ENCODE measurements at regions not wholly inside any gene's neighbourhood (a gene's known extent, or its start where the extent isn't known, plus 50 kb on each side); places are given as distances from the start of the nearest gene placed in this dataset.

DNA sequence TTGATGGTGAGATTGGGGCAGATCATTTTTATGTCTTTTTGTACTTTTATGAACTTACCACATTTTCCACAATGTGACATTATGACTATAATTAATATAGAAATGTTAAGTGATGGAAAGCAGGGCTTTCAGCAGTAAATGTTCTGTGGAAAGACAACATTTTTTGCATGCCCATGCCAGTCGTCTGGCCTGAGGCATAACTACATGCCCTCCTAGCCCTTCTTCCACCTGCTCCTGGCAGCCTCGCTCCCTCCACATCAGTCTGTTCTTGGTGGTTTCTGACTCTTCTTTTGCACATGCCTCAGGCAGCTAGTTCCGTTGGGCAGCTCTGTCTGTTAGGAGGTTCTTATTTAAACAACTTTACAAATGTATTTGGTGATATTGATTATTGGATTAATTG, 182.0 kb upstream of the TWIST2 start:
- no peak overlapping the region for H3K4me3 ChIP-seq (ENCODE audit: low read depth, low read length)
- no peaks in the 10 kb centered on the region for H3K4me1 Mint-ChIP-seq
- no peak overlapping the region for H3K4me3 Mint-ChIP-seq
- no peak overlapping the region for H3K27ac ChIP-seq (ENCODE audit: insufficient read depth, low read length, poor library complexity, severe bottlenecking)
- H3K9me3 ChIP-seq (ENCODE audit: control insufficient read depth in 2 of 2, low read length in 2 of 2): peaks cover 0 to 10% of the 10 kb centered on the region in 2 experiments
- no peaks in the 10 kb centered on the region for H3K36me3 Mint-ChIP-seq
- peaks cover 5 to 17% (median 6%) of the 10 kb centered on the region in 7 donors for H3K9me3 Mint-ChIP-seq
- no peak for DNase-seq
- peaks cover 20% of the 10 kb centered on the region for H3K27me3 Mint-ChIP-seq
- H3K36me3 ChIP-seq (ENCODE audit: control insufficient read depth, insufficient read depth, low read length): no peaks in the 10 kb centered on the region
- no peak overlapping the region for H3K27ac Mint-ChIP-seq
- no peak for ATAC-seq (ENCODE audit: low read depth in 2 of 2)
- no peaks in the 10 kb centered on the region for H3K27me3 ChIP-seq (ENCODE audit: control insufficient read depth, insufficient read depth, low read length)
- no peaks in the 10 kb centered on the region for H3K4me1 ChIP-seq (ENCODE audit: control insufficient read depth, insufficient read depth, low read length, poor library complexity, severe bottlenecking)

- H3K9me3 ChIP-seq (ENCODE audit: control insufficient read depth in 2 of 2, low read length in 2 of 2): peaks cover 0 to 5% of the 10 kb centered on the region in 2 experiments
- H3K9me3 Mint-ChIP-seq: peaks cover 3 to 17% (median 6%) of the 10 kb centered on the region in 7 donors
Observed at GRCh38 chr2:238666543-238666942, 181.3 kb upstream of the TWIST2 start.

GRCh38 chr2:238667008-238667407, 180.9 kb upstream of the TWIST2 start:
- DNase-seq (no peak), ATAC-seq (ENCODE audit: low read depth in 2 of 2) (no peak)
- Mint-ChIP-seq H3K36me3 (no peaks in the 10 kb centered on the region), H3K27me3 (peaks cover 22% of the 10 kb centered on the region), H3K9me3 (peaks cover 3 to 17% (median 6%) of the 10 kb centered on the region in 7 donors), H3K27ac (no peak overlapping the region), H3K4me1 (no peaks in the 10 kb centered on the region), H3K4me3 (no peak overlapping the region)
- no peaks in the 10 kb centered on the region for H3K36me3 ChIP-seq (ENCODE audit: control insufficient read depth, insufficient read depth, low read length)
- no peak overlapping the region for H3K4me3 ChIP-seq (ENCODE audit: low read depth, low read length)
- no peak overlapping the region for H3K27ac ChIP-seq (ENCODE audit: insufficient read depth, low read length, poor library complexity, severe bottlenecking)
- H3K27me3 ChIP-seq (ENCODE audit: control insufficient read depth, insufficient read depth, low read length): no peaks in the 10 kb centered on the region
- no peaks in the 10 kb centered on the region for H3K4me1 ChIP-seq (ENCODE audit: control insufficient read depth, insufficient read depth, low read length, poor library complexity, severe bottlenecking)
- H3K9me3 ChIP-seq (ENCODE audit: control insufficient read depth in 2 of 2, low read length in 2 of 2): peaks cover 0 to 5% of the 10 kb centered on the region in 2 experiments

More at GRCh38 chr2:238666543-238666942, 181.3 kb upstream of the TWIST2 start:
- H3K4me1 Mint-ChIP-seq: no peaks in the 10 kb centered on the region
- DNase-seq (no peak), ATAC-seq (ENCODE audit: low read depth in 2 of 2) (no peak)
- Histone ChIP-seq H3K4me3 (ENCODE audit: low read depth, low read length) (no peak overlapping the region), H3K36me3 (ENCODE audit: control insufficient read depth, insufficient read depth, low read length) (no peaks in the 10 kb centered on the region), H3K27me3 (ENCODE audit: control insufficient read depth, insufficient read depth, low read length) (no peaks in the 10 kb centered on the region), H3K4me1 (ENCODE audit: control insufficient read depth, insufficient read depth, low read length, poor library complexity, severe bottlenecking) (no peaks in the 10 kb centered on the region), H3K27ac (ENCODE audit: insufficient read depth, low read length, poor library complexity, severe bottlenecking) (no peak overlapping the region)
- H3K36me3 Mint-ChIP-seq: no peaks in the 10 kb centered on the region
- H3K27ac Mint-ChIP-seq: no peak overlapping the region
- H3K4me3 Mint-ChIP-seq: no peak overlapping the region
- peaks cover 22% of the 10 kb centered on the region for H3K27me3 Mint-ChIP-seq

GRCh38 chr2:238667639-238668038, 180.2 kb upstream of the TWIST2 start:
- Histone ChIP-seq H3K9me3 (ENCODE audit: control insufficient read depth in 2 of 2, low read length in 2 of 2) (peaks cover 0 to 3% of the 10 kb centered on the region in 2 experiments), H3K4me3 (ENCODE audit: low read depth, low read length) (no peak overlapping the region), H3K27me3 (ENCODE audit: control insufficient read depth, insufficient read depth, low read length) (no peaks in the 10 kb centered on the region), H3K27ac (ENCODE audit: insufficient read depth, low read length, poor library complexity, severe bottlenecking) (no peak overlapping the region), H3K36me3 (ENCODE audit: control insufficient read depth, insufficient read depth, low read length) (no peaks in the 10 kb centered on the region), H3K4me1 (ENCODE audit: control insufficient read depth, insufficient read depth, low read length, poor library complexity, severe bottlenecking) (no peaks in the 10 kb centered on the region)
- DNase-seq (no peak), ATAC-seq (ENCODE audit: low read depth in 2 of 2) (no peak)
- Mint-ChIP-seq H3K4me1 (no peaks in the 10 kb centered on the region), H3K9me3 (peaks cover 3 to 21% (median 5%) of the 10 kb centered on the region in 7 donors), H3K27ac (no peak overlapping the region), H3K27me3 (peaks cover 28% of the 10 kb centered on the region), H3K4me3 (peak overlapping the region in 1 of 4 donors; percentile 58), H3K36me3 (no peaks in the 10 kb centered on the region)

DNA sequence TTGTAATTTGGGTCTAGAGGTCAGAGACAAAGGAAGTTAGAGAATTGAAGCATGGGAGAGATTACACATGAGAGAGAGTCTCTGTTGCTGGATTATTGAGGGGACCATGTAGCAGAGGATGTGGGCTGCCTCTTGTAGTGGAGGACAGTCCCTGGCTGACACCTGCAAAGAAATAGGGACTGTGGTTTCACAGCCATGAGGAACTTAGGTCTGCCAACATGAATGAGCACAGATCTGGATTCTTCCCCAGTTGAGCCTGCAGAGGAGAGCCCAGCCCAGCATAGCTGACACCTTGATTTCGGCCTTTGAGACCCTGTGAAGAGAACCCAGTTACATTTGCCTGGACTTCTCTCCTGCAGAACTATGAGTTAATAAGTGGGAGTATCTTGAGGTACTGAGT, 179.5 kb upstream of the TWIST2 start:
- no peak overlapping the region for H3K27ac ChIP-seq (ENCODE audit: insufficient read depth, low read length, poor library complexity, severe bottlenecking)
- H3K4me1 Mint-ChIP-seq: no peaks in the 10 kb centered on the region
- H3K27ac Mint-ChIP-seq: no peak overlapping the region
- H3K9me3 ChIP-seq (ENCODE audit: control insufficient read depth in 2 of 2, low read length in 2 of 2): peaks cover 0 to 3% of the 10 kb centered on the region in 2 experiments
- H3K36me3 Mint-ChIP-seq: no peaks in the 10 kb centered on the region
- ATAC-seq (ENCODE audit: low read depth in 2 of 2) (no peak), DNase-seq (no peak)
- no peaks in the 10 kb centered on the region for H3K4me1 ChIP-seq (ENCODE audit: control insufficient read depth, insufficient read depth, low read length, poor library complexity, severe bottlenecking)
- no peak overlapping the region for H3K4me3 Mint-ChIP-seq
- H3K27me3 Mint-ChIP-seq: peaks cover 29% of the 10 kb centered on the region
- no peaks in the 10 kb centered on the region for H3K36me3 ChIP-seq (ENCODE audit: control insufficient read depth, insufficient read depth, low read length)
- peaks cover 1 to 16% (median 4%) of the 10 kb centered on the region in 7 donors for H3K9me3 Mint-ChIP-seq
- H3K27me3 ChIP-seq (ENCODE audit: control insufficient read depth, insufficient read depth, low read length): no peaks in the 10 kb centered on the region
- no peak overlapping the region for H3K4me3 ChIP-seq (ENCODE audit: low read depth, low read length)

- peaks cover 24% of the 10 kb centered on the region for H3K27me3 Mint-ChIP-seq
Observed at GRCh38 chr2:238669046-238669445, 178.8 kb upstream of the TWIST2 start.

DNA sequence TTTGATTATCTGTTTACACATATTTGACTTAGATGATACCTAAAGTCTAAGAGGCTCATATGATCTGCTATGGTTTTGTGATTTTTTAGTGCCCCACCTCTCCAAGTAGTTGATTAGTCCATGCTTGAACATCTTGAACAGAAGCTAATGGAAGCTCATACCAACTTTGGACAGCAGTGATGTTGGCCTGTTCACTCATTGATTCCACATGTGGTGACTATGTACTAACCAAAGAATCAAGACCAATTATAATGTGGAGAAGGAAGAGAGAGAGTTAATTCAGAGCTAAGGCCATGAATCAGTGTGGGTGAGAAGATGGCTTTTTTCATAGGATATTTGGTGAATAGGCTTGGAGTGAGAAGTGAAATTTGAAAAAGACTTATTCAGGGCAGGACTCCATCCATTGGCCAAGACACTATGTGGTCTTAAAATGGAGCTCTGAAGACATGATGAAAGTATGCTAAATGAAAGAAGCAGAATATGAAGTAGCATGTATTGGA, 178.3 kb upstream of the TWIST2 start:
- Histone ChIP-seq H3K9me3 (ENCODE audit: control insufficient read depth in 2 of 2, low read length in 2 of 2) (peaks cover 0 to 3% of the 10 kb centered on the region in 2 experiments), H3K36me3 (ENCODE audit: control insufficient read depth, insufficient read depth, low read length) (no peaks in the 10 kb centered on the region), H3K27ac (ENCODE audit: insufficient read depth, low read length, poor library complexity, severe bottlenecking) (no peak overlapping the region), H3K4me1 (ENCODE audit: control insufficient read depth, insufficient read depth, low read length, poor library complexity, severe bottlenecking) (no peaks in the 10 kb centered on the region), H3K4me3 (ENCODE audit: low read depth, low read length) (no peak overlapping the region), H3K27me3 (ENCODE audit: control insufficient read depth, insufficient read depth, low read length) (no peaks in the 10 kb centered on the region)
- Mint-ChIP-seq H3K27ac (no peak overlapping the region), H3K27me3 (peaks cover 23% of the 10 kb centered on the region), H3K4me3 (no peak overlapping the region), H3K9me3 (peaks cover 1 to 15% (median 5%) of the 10 kb centered on the region in 7 donors), H3K4me1 (no peaks in the 10 kb centered on the region), H3K36me3 (no peaks in the 10 kb centered on the region)
- ATAC-seq (ENCODE audit: low read depth in 2 of 2) (no peak), DNase-seq (no peak)

More at GRCh38 chr2:238669046-238669445, 178.8 kb upstream of the TWIST2 start:
- no peaks in the 10 kb centered on the region for H3K4me1 Mint-ChIP-seq
- Histone ChIP-seq H3K9me3 (ENCODE audit: control insufficient read depth in 2 of 2, low read length in 2 of 2) (peaks cover 0 to 3% of the 10 kb centered on the region in 2 experiments), H3K27ac (ENCODE audit: insufficient read depth, low read length, poor library complexity, severe bottlenecking) (no peak overlapping the region), H3K4me1 (ENCODE audit: control insufficient read depth, insufficient read depth, low read length, poor library complexity, severe bottlenecking) (no peaks in the 10 kb centered on the region), H3K36me3 (ENCODE audit: control insufficient read depth, insufficient read depth, low read length) (no peaks in the 10 kb centered on the region), H3K4me3 (ENCODE audit: low read depth, low read length) (no peak overlapping the region), H3K27me3 (ENCODE audit: control insufficient read depth, insufficient read depth, low read length) (no peaks in the 10 kb centered on the region)
- H3K27ac Mint-ChIP-seq: no peak overlapping the region
- H3K9me3 Mint-ChIP-seq: peaks cover 1 to 16% (median 4%) of the 10 kb centered on the region in 7 donors
- no peaks in the 10 kb centered on the region for H3K36me3 Mint-ChIP-seq
- DNase-seq (no peak), ATAC-seq (ENCODE audit: low read depth in 2 of 2) (no peak)
- H3K4me3 Mint-ChIP-seq: no peak overlapping the region

- Histone ChIP-seq H3K27ac (ENCODE audit: insufficient read depth, low read length, poor library complexity, severe bottlenecking) (no peak overlapping the region), H3K36me3 (ENCODE audit: control insufficient read depth, insufficient read depth, low read length) (no peaks in the 10 kb centered on the region), H3K4me3 (ENCODE audit: low read depth, low read length) (no peak overlapping the region), H3K9me3 (ENCODE audit: control insufficient read depth in 2 of 2, low read length in 2 of 2) (peaks cover 0 to under 1% of the 10 kb centered on the region in 2 experiments), H3K4me1 (ENCODE audit: control insufficient read depth, insufficient read depth, low read length, poor library complexity, severe bottlenecking) (no peaks in the 10 kb centered on the region), H3K27me3 (ENCODE audit: control insufficient read depth, insufficient read depth, low read length) (no peaks in the 10 kb centered on the region)
- no peaks in the 10 kb centered on the region for H3K4me1 Mint-ChIP-seq
- peaks cover 25% of the 10 kb centered on the region for H3K27me3 Mint-ChIP-seq
- no peak overlapping the region for H3K27ac Mint-ChIP-seq
- H3K9me3 Mint-ChIP-seq: peaks cover 1 to 10% (median 5%) of the 10 kb centered on the region in 7 donors
- ATAC-seq (ENCODE audit: low read depth in 2 of 2) (no peak), DNase-seq (no peak)
- no peaks in the 10 kb centered on the region for H3K36me3 Mint-ChIP-seq
- no peak overlapping the region for H3K4me3 Mint-ChIP-seq
Observed at GRCh38 chr2:238670111-238670585, 177.7 kb upstream of the TWIST2 start.
